Endothelial cell of umbilical vein (primary cell): ENCODE measurements at regions not wholly inside any gene's neighbourhood (a gene's known extent, or its start where the extent isn't known, plus 50 kb on each side); places are given as distances from the start of the nearest gene placed in this dataset.
"Not testable (repeated sequence)": the region's sequence is repeated elsewhere in the genome, so short reads cannot be mapped to it uniquely, and the experiment has no call there.

Source experiments
- BruUV-seq: library from RNA; stranded (reverse); fragments of 400-500 nt; replicated peaks from 2 replicates; lab custom pipeline; 2021; lab: Mats Ljungman, UMichigan
- CTCF ChIA-PET: fragments of 300-600, 350-600 bp; sonication (Branson Sonifier 250); formaldehyde crosslinking; loops from one replicate; lab custom pipeline; 2021; ENCODE audit warnings: antibody characterized with exemption, inconsistent platforms; lab: Charles Lee
- POLR2A ChIA-PET: fragments of 300-600, 350-600 bp; sonication (Branson Sonifier 250); formaldehyde crosslinking; loops from one replicate; lab custom pipeline; 2021; ENCODE audit warnings: antibody characterized with exemption, inconsistent platforms; lab: Charles Lee
- DNase-seq: peaks from one replicate; pipeline ENCODE4 v3.0.0-alpha.2; 2011; ENCODE audit warnings: low read depth, low spot score
- FAIRE-seq: peaks from 2 replicates; lab custom pipeline; 2011; peaks lifted over from hg19 to GRCh38; lab: Jason Lieb, UNC
- H2AFZ ChIP-seq: 2 replicates; pipeline ENCODE4 v1.6.0; 2012; ENCODE audit warnings: low read depth, low read length, control low read depth, inconsistent platforms
- H3K27ac ChIP-seq: 2 replicates; pipeline ENCODE4 v1.5.1; 2011; ENCODE audit warnings: low read depth, mild to moderate bottlenecking, control low read depth, low read length, moderate library complexity; ENCODE audit not compliant: insufficient read depth
- H3K27me3 ChIP-seq, 2 experiments: 2 replicates each; pipeline versions ENCODE4 v1.6.0 to v1.6.1; 2011; ENCODE audit warnings: low read length in 2 of 2, mixed read lengths in 1 of 2; ENCODE audit not compliant: control insufficient read depth in 2 of 2, insufficient read depth in 2 of 2
- H3K36me3 ChIP-seq, 2 experiments: 2 replicates in 1 of 2; 3 replicates in 1 of 2; pipeline ENCODE4 v1.5.1; 2011; ENCODE audit warnings: low read length in 2 of 2, mild to moderate bottlenecking in 1 of 2, moderate library complexity in 1 of 2; ENCODE audit not compliant: control insufficient read depth in 2 of 2, insufficient read depth in 2 of 2; ENCODE audit errors: extremely low read depth in 1 of 2
- H3K4me1 ChIP-seq: 3 replicates; pipeline ENCODE4 v1.5.1; 2011; ENCODE audit warnings: mild to moderate bottlenecking, low read length; ENCODE audit not compliant: control insufficient read depth, insufficient read depth; ENCODE audit errors: extremely low read depth
- H3K4me2 ChIP-seq: 2 replicates; pipeline ENCODE4 v1.6.1; 2011; ENCODE audit warnings: low read length, control low read depth, mixed read lengths; ENCODE audit not compliant: insufficient read depth
- H3K4me3 ChIP-seq, 3 experiments: fragments of 200-600 bp in 1 of 3; sonication (generic), shearing (Covaris generic) in 1 of 3; replicated peaks in 1 of 3; 2 replicates each; pipeline ENCODE4 v1.5.1; 2011 to 2016; ENCODE audit warnings: control low read depth in 3 of 3, low read length in 3 of 3, mild to moderate bottlenecking in 2 of 3, inconsistent platforms in 1 of 3, low read depth in 1 of 3, moderate library complexity in 1 of 3; ENCODE audit not compliant: insufficient read depth in 1 of 3
- H3K79me2 ChIP-seq: 2 replicates; pipeline ENCODE4 v1.6.0; 2012; ENCODE audit warnings: low read length, inconsistent platforms; ENCODE audit not compliant: control insufficient read depth, insufficient read depth
- H3K9ac ChIP-seq: replicated peaks from 2 replicates; pipeline ENCODE3; 2011; ENCODE audit warnings: low read length, control low read depth; ENCODE audit not compliant: insufficient read depth; ENCODE audit errors: extremely low read depth
- H3K9me1 ChIP-seq: replicated peaks from 3 replicates; pipeline ENCODE4 v1.6.0; 2011; ENCODE audit warnings: mild to moderate bottlenecking, low read length; ENCODE audit not compliant: control insufficient read depth, insufficient read depth; ENCODE audit errors: extremely low read depth
- H3K9me3 ChIP-seq: replicated peaks from 2 replicates; pipeline ENCODE4 v1.5.1; 2012; ENCODE audit warnings: low read length, inconsistent platforms; ENCODE audit not compliant: control insufficient read depth, insufficient read depth
- H4K20me1 ChIP-seq: replicated peaks from 2 replicates; pipeline ENCODE3; 2011; ENCODE audit warnings: mild to moderate bottlenecking, low read length; ENCODE audit not compliant: control insufficient read depth, insufficient read depth; ENCODE audit errors: extremely low read depth
- dilution Hi-C: fragments of 300-500 bp; cut with MboI; formaldehyde crosslinking; loops from one replicate; pipeline ENCODE4 v1.15.0; 2019; ENCODE audit warnings: low sequenced_read_pairs; ENCODE audit not compliant: extremely low pct_ligation_motif_present
- intact Hi-C: fragments of 100-400 bp; cut with micrococcal nuclease; formaldehyde crosslinking; loops from one replicate; pipeline ENCODE4 v1.10.0; 2022

DNA sequence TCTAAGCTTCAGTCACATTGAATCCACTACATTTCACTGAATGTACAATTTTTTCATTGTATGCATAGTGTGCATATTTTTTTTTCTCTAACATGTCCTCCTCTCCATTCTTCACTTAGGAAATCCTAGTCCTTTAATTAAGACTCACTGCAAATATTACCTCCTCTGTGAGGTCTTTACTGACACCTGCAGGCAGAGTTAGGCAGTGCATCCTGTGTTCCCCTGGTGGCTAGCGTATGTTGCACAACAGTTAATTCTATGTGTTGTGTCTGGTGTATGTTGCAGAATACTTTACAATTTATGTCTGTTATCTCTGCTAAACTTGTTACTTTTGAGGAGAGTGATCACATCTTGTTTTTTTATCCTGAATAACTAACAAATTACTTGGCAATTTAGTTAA, 82.7 kb upstream of the NBPF20 start:
- H3K36me3 ChIP-seq, H2AFZ ChIP-seq, intact Hi-C loops, DNase-seq, H4K20me1 ChIP-seq, H3K9ac ChIP-seq, H3K9me3 ChIP-seq, H3K9me1 ChIP-seq, H3K4me1 ChIP-seq, H3K27me3 ChIP-seq, H3K4me2 ChIP-seq, CTCF ChIA-PET, POLR2A ChIA-PET, H3K79me2 ChIP-seq, dilution Hi-C loops, H3K27ac ChIP-seq, FAIRE-seq, H3K4me3 ChIP-seq, BruUV-seq: not testable (repeated sequence)

DNA sequence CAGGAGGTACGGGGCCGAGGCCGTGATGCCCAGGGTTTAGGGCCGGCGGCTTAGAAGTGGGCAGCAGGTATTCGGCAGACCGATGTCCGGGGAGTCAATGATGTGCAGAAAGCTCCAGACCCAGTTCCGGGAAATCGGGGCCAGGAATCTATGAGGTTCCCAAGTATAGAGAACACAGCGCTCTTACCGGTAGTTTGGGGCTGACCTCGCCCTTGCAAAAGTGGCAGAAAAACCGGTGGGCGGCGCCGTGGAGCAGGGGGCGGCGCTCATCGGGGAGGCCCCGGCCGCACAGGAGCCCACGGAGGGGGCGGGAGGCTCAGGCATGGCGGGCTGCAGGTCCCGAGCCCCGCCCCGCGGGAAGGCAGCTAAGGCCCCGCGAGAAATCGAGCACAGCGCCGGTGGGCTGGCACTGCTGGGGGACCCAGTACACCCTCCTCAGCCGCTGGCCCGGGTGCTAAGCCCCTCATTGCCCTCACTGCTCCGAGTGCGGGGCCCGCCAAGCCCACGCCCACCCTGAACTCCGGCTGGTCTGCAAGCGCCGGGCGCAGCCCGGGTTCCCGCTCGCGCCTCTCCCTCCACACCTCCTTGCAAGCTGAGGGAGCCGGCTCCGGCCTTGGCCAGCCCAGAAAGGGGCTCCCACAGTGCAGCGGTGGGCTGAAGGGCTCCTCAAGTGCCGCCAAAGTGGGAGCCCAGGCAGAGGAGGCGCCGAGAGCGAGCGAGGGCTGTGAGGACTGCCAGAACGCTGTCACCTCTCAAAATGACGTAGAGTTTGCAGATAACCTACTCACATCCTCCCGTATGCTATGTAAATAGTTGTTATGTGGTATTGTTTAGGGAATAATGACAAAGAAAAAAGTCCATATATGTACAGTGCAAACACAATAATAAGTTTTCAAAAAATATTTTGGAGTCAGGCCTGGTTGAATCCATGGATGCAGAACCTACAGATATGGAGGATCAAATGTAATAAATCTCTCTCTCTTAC, 80.6 kb upstream of the NBPF20 start:
- H3K4me1 ChIP-seq, H2AFZ ChIP-seq, H3K27me3 ChIP-seq, CTCF ChIA-PET, H3K79me2 ChIP-seq, intact Hi-C loops, H3K36me3 ChIP-seq, dilution Hi-C loops, H3K9me3 ChIP-seq, POLR2A ChIA-PET, H3K9me1 ChIP-seq, H3K9ac ChIP-seq, H4K20me1 ChIP-seq, H3K27ac ChIP-seq, H3K4me2 ChIP-seq, FAIRE-seq, DNase-seq, H3K4me3 ChIP-seq, BruUV-seq: not testable (repeated sequence)

DNA sequence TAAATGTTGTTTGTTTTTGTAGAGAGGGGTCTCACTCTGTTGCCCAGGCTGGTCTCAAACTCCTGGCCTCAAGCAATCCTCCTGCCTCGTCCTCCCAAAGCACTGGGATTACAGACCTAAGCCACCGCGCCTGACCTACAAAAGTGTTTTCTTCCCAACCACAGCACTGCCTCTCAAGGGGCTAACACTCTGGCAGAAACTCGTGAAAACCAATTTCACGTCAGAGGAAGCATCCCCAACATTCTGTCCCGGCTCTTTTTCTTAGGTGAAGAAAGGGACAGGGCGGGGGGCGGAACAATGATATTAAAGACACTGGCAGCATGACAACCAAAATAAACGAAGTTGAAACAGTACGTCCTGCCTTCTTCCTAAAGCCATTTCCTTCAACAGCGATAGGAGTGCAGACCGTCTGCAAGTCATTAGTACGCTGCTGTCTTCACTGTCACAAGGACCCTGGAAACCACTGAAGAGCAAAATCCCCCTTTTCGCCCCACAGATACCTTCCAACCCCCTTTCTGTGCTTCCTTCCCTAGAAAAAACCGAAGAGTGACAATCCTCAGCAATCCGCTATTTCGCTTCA, 79.5 kb upstream of the NBPF20 start:
- H3K36me3 ChIP-seq, H3K9ac ChIP-seq, dilution Hi-C loops, H3K4me1 ChIP-seq, intact Hi-C loops, DNase-seq, H4K20me1 ChIP-seq, H3K79me2 ChIP-seq, H3K27me3 ChIP-seq, CTCF ChIA-PET, H3K4me2 ChIP-seq, FAIRE-seq, POLR2A ChIA-PET, H3K9me3 ChIP-seq, BruUV-seq, H3K9me1 ChIP-seq, H3K4me3 ChIP-seq, H2AFZ ChIP-seq, H3K27ac ChIP-seq: not testable (repeated sequence)

DNA sequence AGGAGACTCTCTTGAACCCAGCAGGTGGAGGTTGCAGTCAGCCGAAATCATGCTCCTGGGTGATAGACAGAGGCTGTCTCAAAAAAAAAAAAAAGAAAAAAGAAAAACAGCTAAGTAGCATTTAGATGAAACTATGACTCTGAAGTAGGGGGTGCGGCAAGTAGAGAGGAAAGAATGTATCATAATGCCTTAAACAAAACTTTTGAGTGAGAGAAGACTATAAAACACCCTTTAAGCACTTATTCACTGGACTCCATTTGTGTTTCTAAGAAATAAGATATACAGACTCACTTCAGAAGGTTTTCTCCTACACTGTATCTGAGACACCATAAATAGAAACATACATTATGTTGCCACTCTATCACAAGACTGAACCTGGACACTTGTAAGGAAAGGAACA, 78.9 kb upstream of the NBPF20 start:
- H3K4me1 ChIP-seq, H3K36me3 ChIP-seq, POLR2A ChIA-PET, DNase-seq, H3K27ac ChIP-seq, H3K4me3 ChIP-seq, H3K4me2 ChIP-seq, H3K9ac ChIP-seq, H3K27me3 ChIP-seq, dilution Hi-C loops, BruUV-seq, H3K9me1 ChIP-seq, H3K79me2 ChIP-seq, CTCF ChIA-PET, H4K20me1 ChIP-seq, H3K9me3 ChIP-seq, intact Hi-C loops, H2AFZ ChIP-seq, FAIRE-seq: not testable (repeated sequence)
